Ishikawa (cell line): ENCODE measurements at regions not wholly inside any gene's neighbourhood (a gene's known extent, or its start where the extent isn't known, plus 50 kb on each side); places are given as distances from the start of the nearest gene placed in this dataset.

Experiments
- CEBPB ChIP-seq: IDR thresholded peaks from 2 replicates; pipeline ENCODE4 v1.6.1; 2012
- CREB1 ChIP-seq: IDR thresholded peaks from 2 replicates; pipeline ENCODE4 v1.6.1; 2012; ENCODE audit warnings: low read depth
- EGR1 ChIP-seq: IDR thresholded peaks from 2 replicates; pipeline ENCODE4 v1.6.1; 2012
- EP300 ChIP-seq: IDR thresholded peaks from 2 replicates; pipeline ENCODE4 v1.6.1; 2012; ENCODE audit warnings: borderline replicate concordance
- FOXM1 ChIP-seq: IDR thresholded peaks from 2 replicates; pipeline ENCODE4 v1.6.1; 2012; ENCODE audit warnings: low read depth, borderline replicate concordance
- MAX ChIP-seq: IDR thresholded peaks from 2 replicates; pipeline ENCODE4 v1.6.1; 2012
- NFIC ChIP-seq: IDR thresholded peaks from 2 replicates; pipeline ENCODE4 v1.6.1; 2012
- RAD21 ChIP-seq: IDR thresholded peaks from 2 replicates; pipeline ENCODE4 v1.6.1; 2012; ENCODE audit warnings: low read depth
- REST ChIP-seq: IDR thresholded peaks from 2 replicates; pipeline ENCODE4 v1.6.1; 2012; ENCODE audit warnings: low read depth, mild to moderate bottlenecking
- TAF1 ChIP-seq: IDR thresholded peaks from 2 replicates; pipeline ENCODE4 v1.6.1; 2012; ENCODE audit warnings: low read depth, mild to moderate bottlenecking
- TCF12 ChIP-seq: IDR thresholded peaks from 2 replicates; pipeline ENCODE4 v1.6.1; 2012; ENCODE audit warnings: low read depth
- TEAD4 ChIP-seq: IDR thresholded peaks from 2 replicates; pipeline ENCODE4 v1.6.1; 2012
- USF1 ChIP-seq: IDR thresholded peaks from 2 replicates; pipeline ENCODE4 v1.6.1; 2012
- YY1 ChIP-seq: IDR thresholded peaks from 2 replicates; pipeline ENCODE4 v1.6.1; 2012; ENCODE audit warnings: low read depth
- ZBTB7A ChIP-seq: IDR thresholded peaks from 2 replicates; pipeline ENCODE4 v1.6.1; 2012; ENCODE audit warnings: low read depth

- no peak for TF ChIP-seq RAD21
- no peak for TF ChIP-seq USF1
- no peak for TF ChIP-seq TEAD4
- no peak for TF ChIP-seq REST
- TF ChIP-seq EGR1, result no peak
These were observed 58.7 kb upstream of the ZNF423 start for GRCh38 chr16:49914657-49915056.

- TF ChIP-seq USF1 (no peak), CREB1 (no peak), ZBTB7A (no peak), NFIC (no peak), YY1 (no peak), FOXM1 (no peak), TEAD4 (no peak), REST (no peak), RAD21 (no peak), EGR1 (no peak), TAF1 (no peak), EP300 (no peak)
These were observed 62.3 kb upstream of the ZNF423 start for GRCh38 chr16:49918257-49918656.

- no peak for TF ChIP-seq TAF1
- TF ChIP-seq MAX, result no peak
- TF ChIP-seq FOXM1, result no peak
- TF ChIP-seq RAD21, result no peak
- TF ChIP-seq USF1, result no peak
- no peak for TF ChIP-seq ZBTB7A
- TF ChIP-seq REST, result no peak
- TF ChIP-seq TCF12, result no peak
- no peak for TF ChIP-seq NFIC
- no peak for TF ChIP-seq CEBPB
- TF ChIP-seq CREB1, result no peak
- no peak for TF ChIP-seq YY1
- TF ChIP-seq EP300, result no peak
- TF ChIP-seq TEAD4, result no peak
These were observed 63.4 kb upstream of the ZNF423 start for GRCh38 chr16:49919327-49919726.

GRCh38 chr16:49920397-49920796 lies 64.5 kb upstream of the ZNF423 start:
- no peak for TF ChIP-seq FOXM1
- TF ChIP-seq USF1, result no peak
- TF ChIP-seq NFIC, result no peak
- no peak for TF ChIP-seq TAF1

- TF ChIP-seq FOXM1, result no peak
- TF ChIP-seq TAF1, result no peak
- TF ChIP-seq YY1, result no peak
- no peak for TF ChIP-seq EGR1
- no peak for TF ChIP-seq TCF12
- no peak for TF ChIP-seq TEAD4
- no peak for TF ChIP-seq RAD21
- no peak for TF ChIP-seq EP300
- no peak for TF ChIP-seq CEBPB
- TF ChIP-seq MAX, result no peak
- no peak for TF ChIP-seq CREB1
- TF ChIP-seq NFIC, result no peak
- no peak for TF ChIP-seq ZBTB7A
- TF ChIP-seq USF1, result no peak
These were observed 65.2 kb upstream of the ZNF423 start for GRCh38 chr16:49921106-49921505.
